CD14-positive monocyte (primary cell): ENCODE measurements at regions not wholly inside any gene's neighbourhood (a gene's known extent, or its start where the extent isn't known, plus 50 kb on each side); places are given as distances from the start of the nearest gene placed in this dataset.

Experiments used
- DNase-seq, 3 donors: peaks; one replicate each; pipeline ENCODE4 v3.0.0-alpha.2; 2011 to 2022
- H2AFZ ChIP-seq: 2 replicates; pipeline ENCODE4 v1.6.0; 2012; ENCODE audit warnings: mild to moderate bottlenecking, low read depth, low read length, inconsistent platforms; ENCODE audit not compliant: insufficient read depth, poor library complexity, severe bottlenecking
- H3K27ac ChIP-seq, 2 donors: 1 replicate in 1 of 2; 2 replicates in 1 of 2; pipeline ENCODE4 v1.5.1; 2012 to 2013; ENCODE audit warnings: low read length in 2 of 2, control low read depth in 1 of 2, inconsistent platforms in 1 of 2, low read depth in 1 of 2, mild to moderate bottlenecking in 1 of 2
- H3K27me3 ChIP-seq, 2 donors: one replicate each; pipeline versions ENCODE4 v1.6.0 to v1.6.1; 2011 to 2013; ENCODE audit warnings: low read length in 2 of 2; ENCODE audit not compliant: control insufficient read depth in 2 of 2, insufficient read depth in 2 of 2
- H3K36me3 ChIP-seq, 2 donors: replicated peaks in 1 of 2; 1 replicate in 1 of 2; 2 replicates in 1 of 2; pipeline versions ENCODE4 v1.5.1 to v1.6.1; 2012 to 2013; ENCODE audit warnings: low read length in 2 of 2, control low read depth in 1 of 2, inconsistent platforms in 1 of 2, mild to moderate bottlenecking in 1 of 2; ENCODE audit not compliant: insufficient read depth in 2 of 2, control insufficient read depth in 1 of 2
- H3K4me1 ChIP-seq, 2 donors: 1 replicate in 1 of 2; 2 replicates in 1 of 2; pipeline versions ENCODE4 v1.5.1 to v1.6.1; 2012 to 2013; ENCODE audit warnings: low read length in 2 of 2, control low read depth in 1 of 2, inconsistent platforms in 1 of 2, mild to moderate bottlenecking in 1 of 2, moderate library complexity in 1 of 2; ENCODE audit not compliant: insufficient read depth in 2 of 2, control insufficient read depth in 1 of 2
- H3K4me2 ChIP-seq: replicated peaks from 2 replicates; pipeline ENCODE3; 2012; ENCODE audit warnings: low read length, moderate library complexity, mild to moderate bottlenecking; ENCODE audit not compliant: poor library complexity, severe bottlenecking; ENCODE audit errors: extremely low read depth
- H3K4me3 ChIP-seq, 3 experiments: fragments of 200-600 bp in 1 of 3; sonication (generic) in 1 of 3; replicated peaks in 1 of 3; 1 replicate in 2 of 3; 2 replicates in 1 of 3; pipeline ENCODE4 v1.5.1; 2011 to 2013; ENCODE audit warnings: low read length in 3 of 3, mild to moderate bottlenecking in 3 of 3, control low read depth in 2 of 3, low read depth in 2 of 3, inconsistent platforms in 1 of 3, moderate library complexity in 1 of 3
- H3K79me2 ChIP-seq: 2 replicates; pipeline ENCODE4 v1.6.0; 2012; ENCODE audit warnings: mild to moderate bottlenecking, control low read depth, inconsistent platforms, low read length, moderate library complexity; ENCODE audit not compliant: insufficient read depth
- H3K9ac ChIP-seq: 2 replicates; pipeline ENCODE4 v1.6.0; 2017; ENCODE audit warnings: low read length, mild to moderate bottlenecking; ENCODE audit not compliant: insufficient read depth, poor library complexity, severe bottlenecking
- H3K9me3 ChIP-seq, 2 donors: replicated peaks in 1 of 2; 1 replicate in 1 of 2; 2 replicates in 1 of 2; pipeline versions ENCODE4 v1.5.1 to v1.6.1; 2012 to 2013; ENCODE audit warnings: low read length in 2 of 2, control low read depth in 1 of 2; ENCODE audit not compliant: control insufficient read depth in 1 of 2, insufficient read depth in 1 of 2
- H4K20me1 ChIP-seq: 2 replicates; pipeline ENCODE4 v1.6.0; 2012; ENCODE audit warnings: mild to moderate bottlenecking, low read length, control low read depth, moderate library complexity; ENCODE audit not compliant: insufficient read depth
- H3K27ac Mint-ChIP-seq, 7 donors: one replicate each; pipeline ENCODE4 v1.8.0; 2020; ENCODE audit warnings: mild to moderate bottlenecking in 7 of 7, mixed read lengths in 7 of 7, moderate library complexity in 6 of 7, inconsistent platforms in 2 of 7
- H3K27me3 Mint-ChIP-seq, 3 donors: one replicate each; pipeline ENCODE4 v1.8.0; 2021 to 2022; ENCODE audit warnings: low read depth in 3 of 3, mild to moderate bottlenecking in 3 of 3, mixed read lengths in 3 of 3, moderate library complexity in 3 of 3, inconsistent platforms in 1 of 3
- H3K36me3 Mint-ChIP-seq, 2 donors: one replicate each; pipeline ENCODE4 v1.8.0; 2020; ENCODE audit warnings: mixed read lengths in 2 of 2, inconsistent platforms in 1 of 2, mild to moderate bottlenecking in 1 of 2
- H3K4me1 Mint-ChIP-seq: one replicate; pipeline ENCODE4 v1.8.0; 2020; ENCODE audit warnings: mild to moderate bottlenecking, mixed read lengths
- H3K4me3 Mint-ChIP-seq, 2 donors: one replicate each; pipeline ENCODE4 v1.8.0; 2020; ENCODE audit warnings: mild to moderate bottlenecking in 2 of 2, mixed read lengths in 2 of 2, moderate library complexity in 1 of 2
- H3K9me3 Mint-ChIP-seq, 7 donors: one replicate each; pipeline ENCODE4 v1.8.0; 2020 to 2022; ENCODE audit warnings: mixed read lengths in 7 of 7, mild to moderate bottlenecking in 6 of 7, moderate library complexity in 6 of 7, inconsistent platforms in 2 of 7
- WGBS: methylation state at CpG from one replicate; pipeline ENCODE4 v1.1.5; 2013; ENCODE audit warnings: missing lambda C conversion rate; ENCODE audit not compliant: insufficient coverage; 5-methylcytosine and 5-hydroxymethylcytosine counted together
- intact Hi-C, 2 donors: fragments of 100-400 bp; cut with micrococcal nuclease; formaldehyde crosslinking; loops; one replicate each; pipeline versions ENCODE4 v1.15.0 to v1.15.1; 2023
- TF ChIP-seq, protein P1 (sequence below): fragments of 200-600 bp; IDR thresholded peaks from one replicate; pipeline ENCODE4 v1.8.0; 2022; ENCODE audit warnings: antibody characterized with exemption, mild to moderate bottlenecking

DNA sequence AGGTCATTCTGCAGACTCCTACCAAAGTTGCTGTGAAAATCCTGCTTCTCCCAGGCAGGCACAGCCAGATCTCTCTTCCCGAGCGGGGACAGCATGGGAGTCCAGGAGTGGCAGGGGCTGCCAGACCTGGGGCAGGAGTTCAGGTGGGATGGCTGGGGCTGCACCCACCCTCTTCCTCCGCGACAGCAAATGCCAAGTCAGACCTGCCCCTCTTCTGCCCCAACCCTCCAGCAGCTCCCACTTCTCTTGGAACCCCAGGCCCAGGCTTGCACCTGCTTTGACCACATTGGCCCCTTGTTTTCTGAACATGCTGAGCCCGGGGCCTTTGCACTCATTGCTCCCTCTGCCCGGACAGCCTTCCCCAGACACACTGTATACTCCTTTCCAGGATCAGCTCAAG is 288.2 kb upstream of the HS6ST1 start:
- WGBS: 100% methylated on average over 6 of the region's 6 CpGs
- Mint-ChIP-seq H3K27ac (no peak overlapping the region), H3K36me3 (no peaks in the 10 kb centered on the region), H3K4me3 (no peak overlapping the region), H3K27me3 (peaks cover 0 to 3% (median 1%) of the 10 kb centered on the region in 3 donors), H3K4me1 (peaks cover 10% of the 10 kb centered on the region), H3K9me3 (no peaks in the 10 kb centered on the region)
- H3K4me1 ChIP-seq: peaks cover 10 to 11% of the 10 kb centered on the region in 2 donors
- H3K27me3 ChIP-seq: no peaks in the 10 kb centered on the region
- H3K4me3 ChIP-seq: no peak overlapping the region
- H3K36me3 ChIP-seq: no peaks in the 10 kb centered on the region
- intact Hi-C loops: no loop called here
- H3K4me2 ChIP-seq: no peak overlapping the region
- no peaks in the 10 kb centered on the region for H3K79me2 ChIP-seq
- TF ChIP-seq, protein P1, sequence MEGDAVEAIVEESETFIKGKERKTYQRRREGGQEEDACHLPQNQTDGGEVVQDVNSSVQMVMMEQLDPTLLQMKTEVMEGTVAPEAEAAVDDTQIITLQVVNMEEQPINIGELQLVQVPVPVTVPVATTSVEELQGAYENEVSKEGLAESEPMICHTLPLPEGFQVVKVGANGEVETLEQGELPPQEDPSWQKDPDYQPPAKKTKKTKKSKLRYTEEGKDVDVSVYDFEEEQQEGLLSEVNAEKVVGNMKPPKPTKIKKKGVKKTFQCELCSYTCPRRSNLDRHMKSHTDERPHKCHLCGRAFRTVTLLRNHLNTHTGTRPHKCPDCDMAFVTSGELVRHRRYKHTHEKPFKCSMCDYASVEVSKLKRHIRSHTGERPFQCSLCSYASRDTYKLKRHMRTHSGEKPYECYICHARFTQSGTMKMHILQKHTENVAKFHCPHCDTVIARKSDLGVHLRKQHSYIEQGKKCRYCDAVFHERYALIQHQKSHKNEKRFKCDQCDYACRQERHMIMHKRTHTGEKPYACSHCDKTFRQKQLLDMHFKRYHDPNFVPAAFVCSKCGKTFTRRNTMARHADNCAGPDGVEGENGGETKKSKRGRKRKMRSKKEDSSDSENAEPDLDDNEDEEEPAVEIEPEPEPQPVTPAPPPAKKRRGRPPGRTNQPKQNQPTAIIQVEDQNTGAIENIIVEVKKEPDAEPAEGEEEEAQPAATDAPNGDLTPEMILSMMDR: no peak
- H3K9ac ChIP-seq: no peak overlapping the region
- H3K9me3 ChIP-seq: no peaks in the 10 kb centered on the region
- no peak overlapping the region for H3K27ac ChIP-seq
- DNase-seq: no peak
- no peak overlapping the region for H2AFZ ChIP-seq
- H4K20me1 ChIP-seq: no peaks in the 10 kb centered on the region

DNA sequence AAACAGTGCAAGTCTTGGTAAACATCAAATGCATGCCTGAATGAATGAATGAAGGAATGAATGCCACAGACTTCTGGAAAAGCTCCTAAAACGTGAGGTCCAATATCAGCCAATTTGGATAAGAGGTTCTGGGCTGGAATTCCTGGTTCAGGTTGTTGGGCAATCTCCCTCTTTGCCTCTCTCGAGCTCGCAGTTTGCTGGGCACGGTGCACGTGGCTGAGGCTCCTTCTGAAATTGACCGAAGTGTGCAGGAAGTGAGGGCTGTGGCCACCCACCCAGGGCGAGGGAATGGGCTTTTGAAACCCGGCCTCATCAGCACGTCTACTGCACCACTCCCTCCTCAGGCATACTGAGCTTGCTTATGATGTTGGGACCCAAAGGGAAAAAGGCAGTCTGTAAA is 288.8 kb upstream of the HS6ST1 start:
- no peaks in the 10 kb centered on the region for H3K27me3 ChIP-seq
- no peak overlapping the region for H3K9ac ChIP-seq
- H3K36me3 ChIP-seq: no peaks in the 10 kb centered on the region
- H3K27ac ChIP-seq: no peak overlapping the region
- no peak overlapping the region for H3K4me3 ChIP-seq
- no peaks in the 10 kb centered on the region for H4K20me1 ChIP-seq
- peaks cover 10 to 11% of the 10 kb centered on the region in 2 donors for H3K4me1 ChIP-seq
- intact Hi-C loops: no loop called here
- no peak overlapping the region for H2AFZ ChIP-seq
- no peak overlapping the region for H3K4me3 Mint-ChIP-seq
- H3K27ac Mint-ChIP-seq: peak overlapping the region in 1 of 7 donors; percentile 50
- no peak for DNase-seq
- H3K9me3 ChIP-seq: no peaks in the 10 kb centered on the region
- WGBS: 57% methylated on average over 1 of the region's 9 CpGs
- no peak overlapping the region for H3K4me2 ChIP-seq
- H3K79me2 ChIP-seq: no peaks in the 10 kb centered on the region
- H3K9me3 Mint-ChIP-seq: no peaks in the 10 kb centered on the region
- TF ChIP-seq, protein P1: no peak
- H3K36me3 Mint-ChIP-seq: no peaks in the 10 kb centered on the region
- peaks cover 10% of the 10 kb centered on the region for H3K4me1 Mint-ChIP-seq
- H3K27me3 Mint-ChIP-seq: peaks cover 0 to 3% (median 1%) of the 10 kb centered on the region in 3 donors
